ENCODE measurements at regions not wholly inside any gene's neighbourhood (a gene's known extent, or its start where the extent isn't known, plus 50 kb on each side); places are given as distances from the start of the nearest gene placed in this dataset.
A peak's percentile ranks its signal among the peaks of the same experiment; 100 is the strongest.

GRCh38 chr20:16945619-16946018 lies 197.5 kb downstream of the OTOR start:
- ChIA-PET CTCF (no interaction called here), POLR2A (no interaction called here)
- no peaks in the 10 kb centered on the region for H3K36me3 ChIP-seq (ENCODE audit: control insufficient read depth in 2 of 2, insufficient read depth in 1 of 2, low read length in 2 of 2)
- no peak for TF ChIP-seq GFI1B (tag by site-specific recombination; IDR thresholded peaks at IDR 0.05)
- TF ChIP-seq ZNF112 (tag by site-specific recombination; IDR thresholded peaks at IDR 0.05) = no peak
- no peak for TF ChIP-seq ZNF501 (tag by site-specific recombination; IDR thresholded peaks at IDR 0.05)
- TF ChIP-seq YY1 (tag by site-specific recombination; IDR thresholded peaks at IDR 0.05) = no peak
- no peak for TF ChIP-seq SP3 (tag by site-specific recombination; IDR thresholded peaks at IDR 0.05)
- TF ChIP-seq ZBTB49 (tag by site-specific recombination; IDR thresholded peaks at IDR 0.05; ENCODE audit: low read depth) = no peak
- no peak for TF ChIP-seq ZNF121 (tag by site-specific recombination; IDR thresholded peaks at IDR 0.05)
- no peak for TF ChIP-seq ZNF16 (tag by site-specific recombination; IDR thresholded peaks at IDR 0.05; ENCODE audit: low read depth)
- TF ChIP-seq ZNF132 (tag by site-specific recombination; IDR thresholded peaks at IDR 0.05; ENCODE audit: borderline replicate concordance) = no peak
- no peak for TF ChIP-seq ZNF433 (tag by site-specific recombination; IDR thresholded peaks at IDR 0.05; ENCODE audit: low read depth)
- no peak for TF ChIP-seq GLIS1 (tag by site-specific recombination; IDR thresholded peaks at IDR 0.05)
- TF ChIP-seq ZNF221 (tag by site-specific recombination; IDR thresholded peaks at IDR 0.05; ENCODE audit: borderline replicate concordance) = no peak
- no peak overlapping the region for H3K27ac ChIP-seq (ENCODE audit: extremely low read depth, low read depth, low read length)
- no peaks in the 10 kb centered on the region for H3K9me3 ChIP-seq (ENCODE audit: control insufficient read depth, insufficient read depth, low read depth, low read length)
- H3K4me3 ChIP-seq (ENCODE audit: low read depth, low read length) = no peak overlapping the region
- H3K4me1 ChIP-seq (ENCODE audit: control insufficient read depth, insufficient read depth, low read length) = no peaks in the 10 kb centered on the region

GRCh38 chr20:16946097-16946496 lies 197.9 kb downstream of the OTOR start:
- Histone ChIP-seq H3K4me1 (ENCODE audit: control insufficient read depth, insufficient read depth, low read length) (no peaks in the 10 kb centered on the region), H3K27ac (ENCODE audit: extremely low read depth, low read depth, low read length) (no peak overlapping the region), H3K4me3 (ENCODE audit: low read depth, low read length) (no peak overlapping the region), H3K9me3 (ENCODE audit: control insufficient read depth, insufficient read depth, low read depth, low read length) (no peaks in the 10 kb centered on the region), H3K36me3 (ENCODE audit: control insufficient read depth in 2 of 2, insufficient read depth in 1 of 2, low read length in 2 of 2) (no peaks in the 10 kb centered on the region)
- TF ChIP-seq ATF2 (tag by site-specific recombination; IDR thresholded peaks at IDR 0.05; ENCODE audit: low read depth) (peak; percentile 62), ZBTB6 (tag by site-specific recombination; IDR thresholded peaks at IDR 0.05) (no peak)
- ChIA-PET POLR2A (no interaction called here), CTCF (no interaction called here)

GRCh38 chr20:16947479-16947878 lies 199.3 kb downstream of the OTOR start:
- no peak for TF ChIP-seq ZNF184 (tag by site-specific recombination; IDR thresholded peaks at IDR 0.05)
- TF ChIP-seq ZNF555 (tag by site-specific recombination; conservative IDR thresholded peaks at IDR 0.05) = no peak
- TF ChIP-seq ZSCAN16 (tag by site-specific recombination; IDR thresholded peaks at IDR 0.05) = no peak
- TF ChIP-seq ZNF311 (tag by site-specific recombination; IDR thresholded peaks at IDR 0.05; ENCODE audit: borderline replicate concordance) = no peak
- Histone ChIP-seq H3K4me3 (ENCODE audit: low read depth, low read length) (no peak overlapping the region), H3K9me3 (ENCODE audit: control insufficient read depth, insufficient read depth, low read depth, low read length) (no peaks in the 10 kb centered on the region), H3K36me3 (ENCODE audit: control insufficient read depth in 2 of 2, insufficient read depth in 1 of 2, low read length in 2 of 2) (no peaks in the 10 kb centered on the region), H3K4me1 (ENCODE audit: control insufficient read depth, insufficient read depth, low read length) (no peaks in the 10 kb centered on the region), H3K27ac (ENCODE audit: extremely low read depth, low read depth, low read length) (no peak overlapping the region)
- CTCF ChIA-PET = no interaction called here
- POLR2A ChIA-PET = no interaction called here

Data from HEK293 (cell line).